Transverse colon (tissue), 4 donors: ENCODE measurements at regions not wholly inside any gene's neighbourhood (a gene's known extent, or its start where the extent isn't known, plus 50 kb on each side); places are given as distances from the start of the nearest gene placed in this dataset.
"Not testable (repeated sequence)": the region's sequence is repeated elsewhere in the genome, so short reads cannot be mapped to it uniquely, and the experiment has no call there.

Experiments used
- DNase-seq: peaks from one replicate; pipeline ENCODE4 v3.0.0-alpha.2; 2019
- H3K27ac ChIP-seq, 4 donors: fragments of 200-600 bp; sonication (generic); 2 replicates each; pipeline ENCODE4 v1.5.1; 2016 to 2018; ENCODE audit warnings: inconsistent platforms in 4 of 4
- H3K27me3 ChIP-seq: fragments of 200-600 bp; sonication (generic); 2 replicates; pipeline ENCODE4 v1.5.1; 2017; ENCODE audit warnings: inconsistent platforms
- H3K36me3 ChIP-seq, 4 donors: fragments of 200-600 bp; sonication (generic); 2 replicates each; pipeline ENCODE4 v1.5.1; 2017 to 2019; ENCODE audit warnings: inconsistent platforms in 4 of 4
- H3K4me1 ChIP-seq, 4 donors: fragments of 200-600 bp; sonication (generic); 2 replicates each; pipeline ENCODE4 v1.5.1; 2017 to 2020; ENCODE audit warnings: inconsistent platforms in 4 of 4
- H3K4me3 ChIP-seq, 4 donors: fragments of 200-600 bp; sonication (generic); 1 replicate in 1 of 4; 2 replicates in 3 of 4; pipeline versions ENCODE4 v1.5.1 to v1.6.1; 2017 to 2019; ENCODE audit warnings: inconsistent platforms in 4 of 4
- H3K9me3 ChIP-seq, 2 donors: fragments of 200-600 bp; sonication (generic); 2 replicates each; pipeline ENCODE4 v1.5.1; 2017 to 2019; ENCODE audit warnings: inconsistent platforms in 2 of 2
- EP300 ChIP-seq: sonication (generic); formaldehyde crosslinking; IDR thresholded peaks from one replicate; pipeline ENCODE4 v1.6.1; 2017; ENCODE audit warnings: antibody characterized with exemption, low read depth
- POLR2A ChIP-seq: fragments of 450-650 bp; IDR thresholded peaks from one replicate; pipeline ENCODE4 v1.6.1; 2016; ENCODE audit warnings: antibody characterized with exemption, mild to moderate bottlenecking, moderate library complexity
- POLR2AphosphoS5 ChIP-seq, 3 donors: sonication (generic); formaldehyde crosslinking; IDR thresholded peaks; one replicate each; pipeline ENCODE4 v1.6.1; 2016; ENCODE audit warnings: antibody characterized with exemption in 3 of 3
- WGBS, 2 donors: methylation state at CpG; one replicate each; pipeline ENCODE4 v1.1.5; 2018; ENCODE audit warnings: low coverage in 1 of 2; 5-methylcytosine and 5-hydroxymethylcytosine counted together
- in situ Hi-C, 4 donors: fragments of 200-750 bp; cut with MboI; loops; one replicate each; pipeline versions ENCODE4 v1.15.0 to v1.15.1; 2017; ENCODE audit warnings: low sequenced_read_pairs in 3 of 4, low pct_ligation_motif_present in 1 of 4, low pct_unique_long_range_greater_than_20kb in 1 of 4
- intact Hi-C: fragments of 100-400 bp; cut with DNase I; formaldehyde crosslinking; loops from one replicate; pipeline ENCODE4 v1.15.1; 2023; ENCODE audit warnings: low total_unique reads
- TF ChIP-seq, protein P1 (sequence below), 5 experiments: fragments of 200-600 bp in 3 of 5; fragments of 450-650 bp in 2 of 5; sonication (generic) in 3 of 5; IDR thresholded peaks; 1 replicate in 2 of 5; 2 replicates in 3 of 5; pipeline ENCODE4 v1.5.1; 2016 to 2017; ENCODE audit warnings: antibody characterized with exemption in 5 of 5, inconsistent platforms in 3 of 5, mild to moderate bottlenecking in 2 of 5, moderate library complexity in 1 of 5

GRCh38 chr16:13629704-13630103 is 290.2 kb upstream of the ERCC4 start:
- intact Hi-C loops (no loop called here), in situ Hi-C loops (no loop called here)
- H3K27ac ChIP-seq = no peak overlapping the region
- no peak overlapping the region for H3K4me3 ChIP-seq
- H3K27me3 ChIP-seq = no peaks in the 10 kb centered on the region
- 65 to 100% methylated on average over 1 to 2 of the region's 2 CpGs for WGBS, 2 donors
- no peak for DNase-seq
- no peaks in the 10 kb centered on the region for H3K9me3 ChIP-seq
- H3K36me3 ChIP-seq = no peaks in the 10 kb centered on the region
- H3K4me1 ChIP-seq = no peaks in the 10 kb centered on the region
- no peak for TF ChIP-seq EP300
- TF ChIP-seq POLR2AphosphoS5 (IDR thresholded peaks at IDR 0.05) = no peak
- TF ChIP-seq POLR2A = no peak
- TF ChIP-seq, protein P1, sequence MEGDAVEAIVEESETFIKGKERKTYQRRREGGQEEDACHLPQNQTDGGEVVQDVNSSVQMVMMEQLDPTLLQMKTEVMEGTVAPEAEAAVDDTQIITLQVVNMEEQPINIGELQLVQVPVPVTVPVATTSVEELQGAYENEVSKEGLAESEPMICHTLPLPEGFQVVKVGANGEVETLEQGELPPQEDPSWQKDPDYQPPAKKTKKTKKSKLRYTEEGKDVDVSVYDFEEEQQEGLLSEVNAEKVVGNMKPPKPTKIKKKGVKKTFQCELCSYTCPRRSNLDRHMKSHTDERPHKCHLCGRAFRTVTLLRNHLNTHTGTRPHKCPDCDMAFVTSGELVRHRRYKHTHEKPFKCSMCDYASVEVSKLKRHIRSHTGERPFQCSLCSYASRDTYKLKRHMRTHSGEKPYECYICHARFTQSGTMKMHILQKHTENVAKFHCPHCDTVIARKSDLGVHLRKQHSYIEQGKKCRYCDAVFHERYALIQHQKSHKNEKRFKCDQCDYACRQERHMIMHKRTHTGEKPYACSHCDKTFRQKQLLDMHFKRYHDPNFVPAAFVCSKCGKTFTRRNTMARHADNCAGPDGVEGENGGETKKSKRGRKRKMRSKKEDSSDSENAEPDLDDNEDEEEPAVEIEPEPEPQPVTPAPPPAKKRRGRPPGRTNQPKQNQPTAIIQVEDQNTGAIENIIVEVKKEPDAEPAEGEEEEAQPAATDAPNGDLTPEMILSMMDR (IDR thresholded peaks at IDR 0.05) = no peak

DNA sequence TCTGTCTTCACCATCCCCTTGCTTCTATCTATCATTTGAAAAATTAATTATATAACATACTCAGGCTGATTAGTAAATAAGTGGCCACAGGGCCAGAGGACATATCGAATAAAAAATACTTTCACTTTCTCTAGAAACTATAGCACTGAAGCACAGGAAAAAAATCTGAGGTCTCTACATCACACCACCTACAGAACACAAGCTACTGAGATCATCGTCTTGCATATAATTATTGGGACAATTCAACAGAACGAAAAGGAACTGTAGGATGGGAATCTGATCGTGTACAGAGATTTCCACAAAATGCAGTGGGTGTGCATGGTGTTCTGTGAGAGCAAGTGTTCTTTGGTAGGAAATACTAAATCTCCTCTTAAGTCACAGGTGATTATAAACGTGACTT is 289.6 kb upstream of the ERCC4 start:
- 46 to 58% methylated on average over 5 of the region's 5 CpGs for WGBS, 2 donors
- no peaks in the 10 kb centered on the region for H3K27me3 ChIP-seq
- in situ Hi-C loops = no loop called here
- no peak overlapping the region for H3K4me3 ChIP-seq
- no peaks in the 10 kb centered on the region for H3K4me1 ChIP-seq
- no peak overlapping the region for H3K27ac ChIP-seq
- no peak for DNase-seq
- H3K9me3 ChIP-seq = no peaks in the 10 kb centered on the region
- H3K36me3 ChIP-seq = no peaks in the 10 kb centered on the region
- no peak for TF ChIP-seq POLR2A
- no peak for TF ChIP-seq EP300
- no peak for TF ChIP-seq POLR2AphosphoS5 (IDR thresholded peaks at IDR 0.05)
- TF ChIP-seq, protein P1 (IDR thresholded peaks at IDR 0.05) = no peak
- intact Hi-C loops = no loop called here

- DNase-seq = no peak
- no peaks in the 10 kb centered on the region for H3K4me1 ChIP-seq
- in situ Hi-C loops = no loop called here
- no peaks in the 10 kb centered on the region for H3K27me3 ChIP-seq
- WGBS, 2 donors = 61 to 71% methylated on average over 2 of the region's 2 CpGs
- H3K36me3 ChIP-seq = no peaks in the 10 kb centered on the region
- intact Hi-C loops = no loop called here
- TF ChIP-seq POLR2AphosphoS5 (IDR thresholded peaks at IDR 0.05) (no peak), POLR2A (no peak), EP300 (no peak)
- TF ChIP-seq, protein P1 (IDR thresholded peaks at IDR 0.05) = no peak
- H3K27ac ChIP-seq = no peak overlapping the region
- H3K9me3 ChIP-seq = no peaks in the 10 kb centered on the region
- no peak overlapping the region for H3K4me3 ChIP-seq
These were observed 288.7 kb upstream of the ERCC4 start for GRCh38 chr16:13631213-13631767.

GRCh38 chr16:13631916-13632315 is 288.0 kb upstream of the ERCC4 start:
- 55 to 60% methylated on average over 1 to 4 of the region's 4 CpGs for WGBS, 2 donors
- Histone ChIP-seq H3K4me3 (no peak overlapping the region), H3K4me1 (no peaks in the 10 kb centered on the region), H3K27ac (no peak overlapping the region), H3K27me3 (no peaks in the 10 kb centered on the region), H3K9me3 (no peaks in the 10 kb centered on the region), H3K36me3 (no peaks in the 10 kb centered on the region)
- in situ Hi-C loops = no loop called here
- DNase-seq = no peak
- no peak for TF ChIP-seq POLR2AphosphoS5 (IDR thresholded peaks at IDR 0.05)
- TF ChIP-seq POLR2A = no peak
- no peak for TF ChIP-seq EP300
- TF ChIP-seq, protein P1 (IDR thresholded peaks at IDR 0.05) = no peak
- intact Hi-C loops = no loop called here

GRCh38 chr16:13632504-13632903 is 287.4 kb upstream of the ERCC4 start:
- in situ Hi-C loops, H3K27me3 ChIP-seq, H3K4me1 ChIP-seq, H3K27ac ChIP-seq, H3K9me3 ChIP-seq, H3K4me3 ChIP-seq, DNase-seq, intact Hi-C loops, H3K36me3 ChIP-seq: not testable (repeated sequence)
- 57 to 65% methylated on average over 6 of the region's 6 CpGs for WGBS, 2 donors
